Progenitor cell of endocrine pancreas (in vitro differentiated cells): ENCODE measurements at regions not wholly inside any gene's neighbourhood (a gene's known extent, or its start where the extent isn't known, plus 50 kb on each side); places are given as distances from the start of the nearest gene placed in this dataset.

ENCODE experiments used
- DNase-seq: peaks from one replicate; pipeline ENCODE4 v3.0.0; 2021; ENCODE audit warnings: low spot score; ENCODE audit not compliant: unreplicated experiment
- H3K27ac Mint-ChIP-seq: 2 replicates; pipeline ENCODE4 v1.8.0; 2021; ENCODE audit warnings: mild to moderate bottlenecking, moderate library complexity, mixed read lengths
- H3K27me3 Mint-ChIP-seq: 2 replicates; pipeline ENCODE4 v1.8.0; 2021; ENCODE audit warnings: mixed read lengths
- H3K36me3 Mint-ChIP-seq: 2 replicates; pipeline ENCODE4 v1.8.0; 2022; ENCODE audit warnings: mixed read lengths; ENCODE audit not compliant: insufficient read depth
- H3K4me1 Mint-ChIP-seq: 2 replicates; pipeline ENCODE4 v1.8.0; 2021; ENCODE audit warnings: low read depth, mixed read lengths
- H3K4me3 Mint-ChIP-seq: 2 replicates; pipeline ENCODE4 v1.8.0; 2021; ENCODE audit warnings: low read depth, mild to moderate bottlenecking, moderate library complexity, mixed read lengths
- H3K9me3 Mint-ChIP-seq: 2 replicates; pipeline ENCODE4 v1.8.0; 2021; ENCODE audit warnings: low read depth, mixed read lengths
- CTCF ChIP-seq: fragments of 200-600 bp; sonication (generic); IDR thresholded peaks from one replicate; pipeline ENCODE4 v1.5.0; 2021; ENCODE audit warnings: antibody characterized with exemption, mild to moderate bottlenecking; ENCODE audit not compliant: unreplicated experiment

GRCh38 chr16:6280055-6280454 is 1052.6 kb upstream of the RBFOX1 start:
- TF ChIP-seq CTCF: no peak
- Mint-ChIP-seq H3K27ac (no peak overlapping the region), H3K27me3 (peaks cover 26% of the 10 kb centered on the region), H3K4me1 (peaks cover 4% of the 10 kb centered on the region), H3K9me3 (no peaks in the 10 kb centered on the region), H3K4me3 (no peak overlapping the region), H3K36me3 (no peaks in the 10 kb centered on the region)
- no peak for DNase-seq

DNA sequence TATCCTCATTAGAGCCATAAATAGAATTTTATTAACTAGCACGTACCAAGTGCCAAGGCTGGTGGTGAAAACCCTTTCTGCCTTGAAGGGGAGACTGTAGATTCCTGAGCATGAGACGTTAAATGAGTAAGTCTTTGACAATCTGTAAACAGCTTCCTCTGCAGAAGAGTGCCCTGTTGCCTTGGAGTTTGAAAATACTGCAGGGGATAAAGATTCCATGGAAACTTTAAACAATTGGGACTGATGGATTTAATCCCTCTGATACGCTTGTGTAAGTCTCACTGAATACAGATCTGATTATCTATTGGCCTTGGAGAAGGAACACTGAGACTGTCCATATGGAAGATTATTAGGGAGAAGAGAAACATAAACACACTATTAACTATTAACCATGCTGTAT is 1053.4 kb upstream of the RBFOX1 start:
- no peak for DNase-seq
- Mint-ChIP-seq H3K4me1 (peaks cover 4% of the 10 kb centered on the region), H3K4me3 (no peak overlapping the region), H3K9me3 (no peaks in the 10 kb centered on the region), H3K36me3 (no peaks in the 10 kb centered on the region), H3K27ac (no peak overlapping the region), H3K27me3 (peaks cover 20% of the 10 kb centered on the region)
- no peak for TF ChIP-seq CTCF

- H3K27me3 Mint-ChIP-seq: peaks cover under 1% of the 10 kb centered on the region
- no peaks in the 10 kb centered on the region for H3K9me3 Mint-ChIP-seq
- no peak overlapping the region for H3K27ac Mint-ChIP-seq
- peaks cover under 1% of the 10 kb centered on the region for H3K4me1 Mint-ChIP-seq
- TF ChIP-seq CTCF: no peak
- no peak for DNase-seq
- no peak overlapping the region for H3K4me3 Mint-ChIP-seq
- no peaks in the 10 kb centered on the region for H3K36me3 Mint-ChIP-seq
Observed at GRCh38 chr16:6274351-6274750, 1058.3 kb upstream of the RBFOX1 start.

DNA sequence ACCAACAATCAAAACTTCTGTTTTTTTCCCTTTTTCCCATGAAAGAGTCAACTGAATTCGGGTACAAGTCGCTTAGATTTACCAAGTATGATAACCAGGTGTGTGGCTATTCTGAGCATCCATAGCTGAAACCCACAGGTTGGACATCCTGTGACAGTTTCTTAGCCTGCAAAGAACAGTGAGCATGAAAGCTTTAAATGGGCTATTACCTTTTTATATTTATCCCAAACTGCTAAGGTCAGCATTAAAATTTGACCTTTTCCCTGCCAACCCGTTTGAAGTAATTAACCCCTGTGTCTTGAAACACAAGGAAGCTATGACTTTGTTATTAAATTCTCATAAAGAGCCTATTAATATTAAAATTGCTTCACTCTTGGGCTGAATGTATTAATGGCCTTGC is 1065.0 kb upstream of the RBFOX1 start:
- no peak for TF ChIP-seq CTCF
- Mint-ChIP-seq H3K9me3 (no peaks in the 10 kb centered on the region), H3K27ac (no peak overlapping the region), H3K27me3 (peaks cover 11% of the 10 kb centered on the region), H3K4me3 (no peak overlapping the region), H3K4me1 (no peaks in the 10 kb centered on the region), H3K36me3 (no peaks in the 10 kb centered on the region)
- DNase-seq: no peak

DNA sequence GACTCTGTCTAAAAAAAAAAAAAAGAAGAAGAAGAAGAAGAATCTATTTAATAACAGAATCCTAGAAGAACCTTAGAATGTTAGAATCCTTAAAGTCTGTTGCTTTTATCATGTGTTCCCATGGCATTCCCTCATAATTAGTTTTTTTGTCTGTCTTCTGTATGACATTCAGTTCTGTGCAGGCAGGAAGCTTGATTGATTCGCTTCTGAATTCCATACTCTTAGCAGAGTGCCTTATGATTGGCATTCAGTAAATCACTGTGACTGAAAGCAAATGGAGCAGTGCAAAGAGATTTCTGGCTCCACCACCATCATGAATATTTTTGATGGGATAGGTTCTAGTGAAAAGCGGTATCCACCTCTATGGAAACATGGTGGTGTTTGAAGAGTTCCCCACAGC is 1065.9 kb upstream of the RBFOX1 start:
- TF ChIP-seq CTCF: no peak
- Mint-ChIP-seq H3K36me3 (no peaks in the 10 kb centered on the region), H3K4me1 (no peaks in the 10 kb centered on the region), H3K27ac (no peak overlapping the region), H3K9me3 (no peaks in the 10 kb centered on the region), H3K27me3 (peaks cover 12% of the 10 kb centered on the region), H3K4me3 (no peak overlapping the region)
- no peak for DNase-seq
